GM23338 (cell line): ENCODE measurements at regions not wholly inside any gene's neighbourhood (a gene's known extent, or its start where the extent isn't known, plus 50 kb on each side); places are given as distances from the start of the nearest gene placed in this dataset.

Experiments
- ATAC-seq: fragments of 200-7000 bp; cut with Tn5 transposase; 3 replicates; pipeline ENCODE4 v1.9.1; 2020
- DNase-seq: peaks from one replicate; pipeline ENCODE4 v3.0.0-alpha.2; 2015; ENCODE audit warnings: low spot score
- H2AFZ ChIP-seq: fragments of 200-600 bp; sonication (generic); 2 replicates; pipeline ENCODE4 v1.8.0; 2016; ENCODE audit warnings: antibody characterized with exemption, mild to moderate bottlenecking, moderate library complexity
- H3F3A ChIP-seq: fragments of 200-600 bp; sonication (generic); replicated peaks from 2 replicates; pipeline ENCODE4 v1.8.0; 2017; ENCODE audit warnings: antibody characterized with exemption, mixed run types, low read depth
- H3K27ac ChIP-seq: fragments of 200-600 bp; sonication (generic); 2 replicates; pipeline ENCODE4 v1.6.1; 2016; ENCODE audit warnings: low read depth
- H3K27me3 ChIP-seq: fragments of 200-600 bp; sonication (generic); 2 replicates; pipeline ENCODE4 v1.8.0; 2016; ENCODE audit warnings: mild to moderate bottlenecking, mixed run types, moderate library complexity; ENCODE audit not compliant: insufficient read depth
- H3K36me3 ChIP-seq: fragments of 200-600 bp; sonication (generic); 2 replicates; pipeline ENCODE4 v1.8.0; 2016; ENCODE audit warnings: mild to moderate bottlenecking; ENCODE audit not compliant: insufficient read depth
- H3K4me1 ChIP-seq: fragments of 200-600 bp; sonication (generic); 2 replicates; pipeline ENCODE4 v1.8.0; 2016; ENCODE audit warnings: mild to moderate bottlenecking, moderate library complexity; ENCODE audit not compliant: insufficient read depth
- H3K4me2 ChIP-seq: fragments of 200-600 bp; sonication (generic); 2 replicates; pipeline ENCODE4 v1.7.1; 2017; ENCODE audit warnings: mixed run types
- H3K4me3 ChIP-seq: fragments of 200-600 bp; sonication (generic); 2 replicates; pipeline ENCODE4 v1.6.1; 2016; ENCODE audit warnings: mixed run types
- H3K79me2 ChIP-seq: fragments of 200-600 bp; sonication (generic); replicated peaks from 2 replicates; pipeline ENCODE4 v1.8.0; 2017; ENCODE audit warnings: mild to moderate bottlenecking; ENCODE audit not compliant: insufficient read depth
- H3K9me2 ChIP-seq: fragments of 200-600 bp; sonication (generic); 2 replicates; pipeline ENCODE4 v1.8.0; 2017; ENCODE audit not compliant: insufficient read depth
- H4K20me1 ChIP-seq: fragments of 200-600 bp; sonication (generic); replicated peaks from 2 replicates; pipeline ENCODE4 v1.8.0; 2017; ENCODE audit warnings: mild to moderate bottlenecking; ENCODE audit not compliant: insufficient read depth
- H3K27ac Mint-ChIP-seq: 2 replicates; pipeline ENCODE4 v1.8.0; 2020; ENCODE audit warnings: inconsistent platforms, mild to moderate bottlenecking, moderate library complexity, mixed read lengths
- H3K27me3 Mint-ChIP-seq: 3 replicates; pipeline ENCODE4 v1.8.0; 2022; ENCODE audit warnings: low read depth, mild to moderate bottlenecking, moderate library complexity, mixed read lengths, inconsistent platforms; ENCODE audit not compliant: insufficient read depth, poor library complexity
- H3K36me3 Mint-ChIP-seq: 3 replicates; pipeline ENCODE4 v1.8.0; 2021; ENCODE audit warnings: low read depth, mild to moderate bottlenecking, inconsistent platforms, moderate library complexity, mixed read lengths
- H3K4me1 Mint-ChIP-seq: 3 replicates; pipeline ENCODE4 v1.8.0; 2020; ENCODE audit warnings: mild to moderate bottlenecking, inconsistent platforms, mixed read lengths
- H3K4me3 Mint-ChIP-seq: 3 replicates; pipeline ENCODE4 v1.8.0; 2021; ENCODE audit warnings: moderate library complexity, mild to moderate bottlenecking, inconsistent platforms, mixed read lengths
- H3K9me3 Mint-ChIP-seq: 3 replicates; pipeline ENCODE4 v1.8.0; 2020; ENCODE audit warnings: moderate library complexity, mild to moderate bottlenecking, inconsistent platforms, mixed read lengths
- ETS1 ChIP-seq: IDR thresholded peaks from 2 replicates; pipeline ENCODE4 v1.6.1; 2016; ENCODE audit warnings: antibody characterized with exemption
- EZH2phosphoT487 ChIP-seq: fragments of 200-600 bp; sonication (generic); IDR thresholded peaks from one replicate; pipeline ENCODE4 v1.8.1; 2018; ENCODE audit warnings: antibody characterized with exemption; ENCODE audit not compliant: unreplicated experiment
- NANOG ChIP-seq: IDR thresholded peaks from 2 replicates; pipeline ENCODE4 v1.6.1; 2016; ENCODE audit warnings: antibody characterized with exemption, borderline replicate concordance
- POLR2AphosphoS5 ChIP-seq: IDR thresholded peaks from 2 replicates; pipeline ENCODE4 v1.6.1; 2016; ENCODE audit warnings: antibody characterized with exemption, low read depth
- ZNF331 ChIP-seq: fragments of 250-450 bp; sonication (Bioruptor Pico); IDR thresholded peaks from 2 replicates; pipeline ENCODE4 v1.5.0; 2020; ENCODE audit warnings: low read depth, mild to moderate bottlenecking, moderate library complexity
- ZNF462 ChIP-seq: fragments of 250-450 bp; sonication (Bioruptor Pico); IDR thresholded peaks from 2 replicates; pipeline ENCODE4 v1.5.0; 2020; ENCODE audit warnings: mild to moderate bottlenecking, moderate library complexity
- TF ChIP-seq, protein P1 (sequence below): IDR thresholded peaks from one replicate; pipeline ENCODE4 v1.6.1; 2018; ENCODE audit warnings: antibody characterized with exemption; ENCODE audit not compliant: unreplicated experiment
- TF ChIP-seq, protein P2 (sequence below), 2 experiments: fragments of 200-600 bp in 1 of 2; sonication (generic) in 1 of 2; conservative IDR thresholded peaks; 2 replicates each; pipeline versions ENCODE4 v1.5.1 to v1.6.1; 2016 to 2017; ENCODE audit warnings: antibody characterized with exemption in 2 of 2, low read depth in 2 of 2, mild to moderate bottlenecking in 2 of 2, moderate library complexity in 1 of 2

GRCh38 chr6:67679566-67680296, 955.4 kb upstream of the ADGRB3 start:
- Mint-ChIP-seq H3K4me1 (no peaks in the 10 kb centered on the region), H3K27ac (no peak overlapping the region), H3K36me3 (peaks cover 17% of the 10 kb centered on the region), H3K9me3 (peaks cover 21% of the 10 kb centered on the region), H3K4me3 (no peak overlapping the region), H3K27me3 (no peaks in the 10 kb centered on the region)
- H3K36me3 ChIP-seq = no peaks in the 10 kb centered on the region; the same call in 1 of the 2 replicates
- H4K20me1 ChIP-seq = no peaks in the 10 kb centered on the region
- ATAC-seq = no peak
- H3K79me2 ChIP-seq = no peaks in the 10 kb centered on the region
- TF ChIP-seq NANOG (no peak), ZNF462 (CRISPR knock-in tag) (no peak), POLR2AphosphoS5 (no peak), ETS1 (no peak), ZNF331 (CRISPR knock-in tag) (no peak), EZH2phosphoT487 (no peak)
- TF ChIP-seq, protein P1, sequence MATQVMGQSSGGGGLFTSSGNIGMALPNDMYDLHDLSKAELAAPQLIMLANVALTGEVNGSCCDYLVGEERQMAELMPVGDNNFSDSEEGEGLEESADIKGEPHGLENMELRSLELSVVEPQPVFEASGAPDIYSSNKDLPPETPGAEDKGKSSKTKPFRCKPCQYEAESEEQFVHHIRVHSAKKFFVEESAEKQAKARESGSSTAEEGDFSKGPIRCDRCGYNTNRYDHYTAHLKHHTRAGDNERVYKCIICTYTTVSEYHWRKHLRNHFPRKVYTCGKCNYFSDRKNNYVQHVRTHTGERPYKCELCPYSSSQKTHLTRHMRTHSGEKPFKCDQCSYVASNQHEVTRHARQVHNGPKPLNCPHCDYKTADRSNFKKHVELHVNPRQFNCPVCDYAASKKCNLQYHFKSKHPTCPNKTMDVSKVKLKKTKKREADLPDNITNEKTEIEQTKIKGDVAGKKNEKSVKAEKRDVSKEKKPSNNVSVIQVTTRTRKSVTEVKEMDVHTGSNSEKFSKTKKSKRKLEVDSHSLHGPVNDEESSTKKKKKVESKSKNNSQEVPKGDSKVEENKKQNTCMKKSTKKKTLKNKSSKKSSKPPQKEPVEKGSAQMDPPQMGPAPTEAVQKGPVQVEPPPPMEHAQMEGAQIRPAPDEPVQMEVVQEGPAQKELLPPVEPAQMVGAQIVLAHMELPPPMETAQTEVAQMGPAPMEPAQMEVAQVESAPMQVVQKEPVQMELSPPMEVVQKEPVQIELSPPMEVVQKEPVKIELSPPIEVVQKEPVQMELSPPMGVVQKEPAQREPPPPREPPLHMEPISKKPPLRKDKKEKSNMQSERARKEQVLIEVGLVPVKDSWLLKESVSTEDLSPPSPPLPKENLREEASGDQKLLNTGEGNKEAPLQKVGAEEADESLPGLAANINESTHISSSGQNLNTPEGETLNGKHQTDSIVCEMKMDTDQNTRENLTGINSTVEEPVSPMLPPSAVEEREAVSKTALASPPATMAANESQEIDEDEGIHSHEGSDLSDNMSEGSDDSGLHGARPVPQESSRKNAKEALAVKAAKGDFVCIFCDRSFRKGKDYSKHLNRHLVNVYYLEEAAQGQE = no peak
- TF ChIP-seq, protein P2, sequence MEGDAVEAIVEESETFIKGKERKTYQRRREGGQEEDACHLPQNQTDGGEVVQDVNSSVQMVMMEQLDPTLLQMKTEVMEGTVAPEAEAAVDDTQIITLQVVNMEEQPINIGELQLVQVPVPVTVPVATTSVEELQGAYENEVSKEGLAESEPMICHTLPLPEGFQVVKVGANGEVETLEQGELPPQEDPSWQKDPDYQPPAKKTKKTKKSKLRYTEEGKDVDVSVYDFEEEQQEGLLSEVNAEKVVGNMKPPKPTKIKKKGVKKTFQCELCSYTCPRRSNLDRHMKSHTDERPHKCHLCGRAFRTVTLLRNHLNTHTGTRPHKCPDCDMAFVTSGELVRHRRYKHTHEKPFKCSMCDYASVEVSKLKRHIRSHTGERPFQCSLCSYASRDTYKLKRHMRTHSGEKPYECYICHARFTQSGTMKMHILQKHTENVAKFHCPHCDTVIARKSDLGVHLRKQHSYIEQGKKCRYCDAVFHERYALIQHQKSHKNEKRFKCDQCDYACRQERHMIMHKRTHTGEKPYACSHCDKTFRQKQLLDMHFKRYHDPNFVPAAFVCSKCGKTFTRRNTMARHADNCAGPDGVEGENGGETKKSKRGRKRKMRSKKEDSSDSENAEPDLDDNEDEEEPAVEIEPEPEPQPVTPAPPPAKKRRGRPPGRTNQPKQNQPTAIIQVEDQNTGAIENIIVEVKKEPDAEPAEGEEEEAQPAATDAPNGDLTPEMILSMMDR (conservative IDR thresholded peaks at IDR 0.05; ENCODE audit: low read depth in 2 of 2) = no peak
- no peaks in the 10 kb centered on the region for H3K9me2 ChIP-seq
- no peak overlapping the region for H3K27ac ChIP-seq
- DNase-seq = no peak
- no peak overlapping the region for H3K4me2 ChIP-seq
- no peaks in the 10 kb centered on the region for H3K27me3 ChIP-seq
- H3K4me3 ChIP-seq = no peak overlapping the region
- no peaks in the 10 kb centered on the region for H3K4me1 ChIP-seq
- no peaks in the 10 kb centered on the region for H3F3A ChIP-seq
- no peak overlapping the region for H2AFZ ChIP-seq
